GM12872 (cell line): ENCODE measurements at regions not wholly inside any gene's neighbourhood (a gene's known extent, or its start where the extent isn't known, plus 50 kb on each side); places are given as distances from the start of the nearest gene placed in this dataset.

Experiments used
- TF ChIP-seq, protein P1 (sequence below): IDR thresholded peaks from 3 replicates; pipeline ENCODE4 v1.5.1; 2011; ENCODE audit warnings: low read depth, mild to moderate bottlenecking, low read length, moderate library complexity; ENCODE audit not compliant: insufficient read depth

DNA sequence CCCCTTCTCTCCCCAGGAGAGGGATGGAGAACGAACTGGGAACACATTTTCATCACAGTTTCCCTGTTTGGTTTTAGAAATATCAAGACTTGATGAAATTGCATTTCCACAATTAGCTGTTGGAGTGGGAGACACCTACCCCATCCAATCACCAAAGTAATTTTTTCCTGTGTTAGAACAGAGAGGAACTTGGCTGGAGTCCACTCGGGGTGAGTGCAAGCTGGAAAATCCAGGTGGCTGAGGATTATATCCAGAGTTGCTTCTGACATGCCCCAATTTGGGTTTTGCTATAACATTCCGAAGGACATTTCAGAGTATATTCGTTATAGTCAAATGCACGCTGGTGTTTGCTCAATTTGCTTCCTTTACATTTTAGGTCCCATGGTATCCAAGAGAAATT, 231.8 kb downstream of the C16orf95 start:
- TF ChIP-seq, protein P1, sequence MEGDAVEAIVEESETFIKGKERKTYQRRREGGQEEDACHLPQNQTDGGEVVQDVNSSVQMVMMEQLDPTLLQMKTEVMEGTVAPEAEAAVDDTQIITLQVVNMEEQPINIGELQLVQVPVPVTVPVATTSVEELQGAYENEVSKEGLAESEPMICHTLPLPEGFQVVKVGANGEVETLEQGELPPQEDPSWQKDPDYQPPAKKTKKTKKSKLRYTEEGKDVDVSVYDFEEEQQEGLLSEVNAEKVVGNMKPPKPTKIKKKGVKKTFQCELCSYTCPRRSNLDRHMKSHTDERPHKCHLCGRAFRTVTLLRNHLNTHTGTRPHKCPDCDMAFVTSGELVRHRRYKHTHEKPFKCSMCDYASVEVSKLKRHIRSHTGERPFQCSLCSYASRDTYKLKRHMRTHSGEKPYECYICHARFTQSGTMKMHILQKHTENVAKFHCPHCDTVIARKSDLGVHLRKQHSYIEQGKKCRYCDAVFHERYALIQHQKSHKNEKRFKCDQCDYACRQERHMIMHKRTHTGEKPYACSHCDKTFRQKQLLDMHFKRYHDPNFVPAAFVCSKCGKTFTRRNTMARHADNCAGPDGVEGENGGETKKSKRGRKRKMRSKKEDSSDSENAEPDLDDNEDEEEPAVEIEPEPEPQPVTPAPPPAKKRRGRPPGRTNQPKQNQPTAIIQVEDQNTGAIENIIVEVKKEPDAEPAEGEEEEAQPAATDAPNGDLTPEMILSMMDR: no peak

DNA sequence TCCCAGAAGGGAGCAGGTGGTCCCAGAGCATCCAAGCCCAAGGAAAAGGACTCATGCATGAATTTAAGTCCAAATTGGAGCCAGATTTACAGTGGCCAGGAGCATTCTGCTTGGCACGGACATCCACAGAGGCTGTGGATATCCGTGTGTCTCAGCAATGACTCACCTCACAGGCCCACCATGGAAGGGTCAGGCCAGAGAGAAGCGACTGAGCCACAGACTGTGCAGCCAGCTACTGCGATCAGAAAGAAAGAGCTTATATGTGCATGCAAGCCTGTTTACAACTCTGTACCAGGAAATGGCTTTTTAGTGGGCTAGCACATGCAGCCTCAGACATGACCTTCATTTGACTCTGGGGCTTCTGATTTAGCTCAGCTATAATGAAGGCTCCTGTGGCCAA, 231.0 kb downstream of the C16orf95 start:
- TF ChIP-seq, protein P1: no peak

DNA sequence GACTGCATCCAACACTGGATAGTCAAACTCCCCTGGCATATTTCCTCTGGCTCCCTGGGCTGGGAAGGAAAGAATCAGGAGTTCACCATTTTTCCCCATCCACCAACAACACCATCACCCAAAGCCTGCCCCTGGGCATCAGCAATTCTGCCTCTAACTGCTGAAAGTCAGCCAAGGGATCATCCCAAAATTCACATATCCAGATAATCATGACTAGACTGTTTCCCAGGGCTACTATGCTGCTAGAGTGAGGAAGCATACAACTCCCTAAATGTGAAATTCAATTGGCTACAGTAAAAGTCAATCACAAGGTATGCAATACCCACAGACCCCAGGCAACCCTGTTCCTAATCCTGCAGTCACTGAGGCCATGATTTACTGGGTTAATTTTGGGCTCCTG, 230.6 kb downstream of the C16orf95 start:
- TF ChIP-seq, protein P1: no peak

DNA sequence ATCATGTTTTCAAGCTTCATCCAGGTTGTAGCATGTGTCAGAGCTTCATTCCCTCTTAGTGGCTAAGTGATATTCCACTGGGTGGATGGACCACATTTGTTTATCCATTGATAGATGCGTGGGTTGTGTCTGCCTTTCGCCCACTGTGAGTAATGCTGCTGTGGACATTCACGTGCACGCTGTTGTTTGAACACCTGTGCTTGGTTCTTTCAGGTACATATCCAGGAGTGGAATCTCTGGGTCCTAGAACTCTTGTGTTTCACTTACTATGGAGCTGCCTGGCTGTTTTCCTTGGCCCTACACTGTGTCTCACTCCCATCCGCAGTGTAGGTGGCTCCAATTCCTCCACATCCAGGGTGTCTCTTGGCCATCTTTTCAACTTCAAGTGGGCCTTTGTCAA, 224.2 kb downstream of the C16orf95 start:
- TF ChIP-seq, protein P1: no peak

DNA sequence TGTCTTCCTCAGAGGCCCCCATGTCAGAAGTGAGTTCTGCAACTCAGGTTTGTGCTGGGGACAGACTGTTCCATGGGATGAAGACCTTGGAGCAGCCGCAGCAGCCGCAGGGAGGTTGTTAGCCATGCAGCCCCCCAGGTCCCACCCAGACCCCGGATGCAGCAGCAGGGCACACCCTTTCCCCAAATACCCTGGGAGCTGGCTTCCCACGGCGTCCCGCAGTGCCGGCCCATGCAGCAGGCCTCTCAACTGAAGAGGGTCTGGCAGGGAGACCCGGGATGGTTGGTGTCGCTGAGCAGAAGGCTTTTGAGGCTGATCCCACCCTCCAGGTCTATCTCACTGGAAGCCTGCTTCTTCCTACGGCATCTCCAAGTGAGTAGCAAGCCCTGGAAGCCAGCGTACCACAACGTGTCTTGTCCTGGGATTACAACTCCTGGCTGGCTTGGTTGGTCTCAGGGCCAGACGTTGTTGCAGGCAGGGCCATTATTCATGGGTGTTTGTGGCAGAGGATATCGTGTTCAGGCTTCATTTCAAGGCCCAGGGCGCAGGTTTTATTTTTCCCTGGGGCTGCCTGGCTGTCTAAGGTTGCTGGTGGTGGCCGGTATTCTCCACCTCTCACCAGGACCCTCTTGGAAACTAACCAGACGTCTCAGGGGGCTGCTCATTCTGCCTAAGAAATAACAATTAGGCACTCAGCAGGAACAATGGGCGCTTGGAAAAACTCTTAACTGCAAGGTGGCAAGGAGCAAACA, 223.2 kb downstream of the C16orf95 start:
- TF ChIP-seq, protein P1: no peak

DNA sequence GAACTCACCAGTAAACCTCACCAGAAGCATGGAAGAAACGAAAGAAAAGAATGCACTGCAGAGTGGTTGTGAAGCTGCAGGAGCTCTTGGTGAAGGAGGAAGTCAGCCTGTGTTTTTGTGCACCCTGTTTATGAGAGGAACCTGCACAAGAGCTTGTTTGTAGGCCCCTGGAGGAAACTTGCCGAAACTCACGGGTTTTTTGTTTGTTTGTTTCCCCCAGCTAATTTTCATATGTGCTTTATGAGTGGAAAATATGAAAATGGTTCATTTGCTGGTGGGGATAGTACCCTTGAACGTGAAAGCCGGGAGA, 222.7 kb downstream of the C16orf95 start:
- TF ChIP-seq, protein P1: no peak

DNA sequence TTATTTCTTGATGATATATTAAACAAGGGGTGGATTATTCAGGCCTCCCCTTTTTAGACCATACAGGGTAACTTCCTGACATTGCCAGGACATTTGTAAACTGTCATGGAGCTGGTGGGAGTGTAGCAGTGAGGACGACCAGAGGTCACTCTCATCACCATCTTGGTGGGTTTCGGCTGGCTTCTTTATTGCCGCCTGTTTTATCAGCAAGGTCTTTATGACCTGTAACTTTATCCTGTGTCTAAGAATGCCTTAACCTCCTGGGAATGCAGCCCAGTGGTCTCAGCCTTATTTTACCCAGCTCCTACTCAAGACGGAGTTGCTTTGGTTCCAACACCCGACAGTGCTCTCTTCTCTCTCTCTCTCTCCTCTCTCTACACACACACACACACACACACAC, 221.9 kb downstream of the C16orf95 start:
- TF ChIP-seq, protein P1: no peak

DNA sequence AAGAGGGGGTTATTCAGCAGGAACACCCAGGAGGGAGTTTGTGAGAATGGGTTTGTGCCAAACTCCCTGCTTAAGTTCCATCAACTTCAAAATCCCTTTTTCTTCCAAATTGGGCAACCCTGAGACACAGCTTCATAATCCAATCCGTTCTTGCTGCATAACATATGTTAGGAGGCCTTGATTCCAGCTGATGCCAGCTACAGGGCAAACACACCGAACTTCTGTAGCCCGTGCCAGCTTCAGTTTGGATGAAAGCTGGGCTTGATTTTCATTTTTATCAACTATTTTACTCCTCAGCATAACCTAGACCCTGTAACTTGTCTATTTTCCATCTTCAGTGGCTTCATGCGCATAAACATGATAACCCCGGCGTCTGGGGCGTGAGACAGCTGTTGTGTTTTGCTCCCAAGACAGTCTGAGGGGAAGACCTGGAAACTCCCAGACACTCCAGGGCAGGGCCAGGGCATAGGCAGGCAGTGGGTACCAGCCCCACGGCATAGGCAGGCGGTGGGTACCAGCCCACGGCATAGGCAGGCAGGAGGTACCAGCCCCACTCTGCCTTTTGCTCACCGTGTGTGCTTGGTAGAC, 220.4 kb downstream of the C16orf95 start:
- TF ChIP-seq, protein P1: no peak
